Umbilical cord (tissue), 1 donor: ENCODE measurements at regions not wholly inside any gene's neighbourhood (a gene's known extent, or its start where the extent isn't known, plus 50 kb on each side); places are given as distances from the start of the nearest gene placed in this dataset.
"Not testable (repeated sequence)": the region's sequence is repeated elsewhere in the genome, so short reads cannot be mapped to it uniquely, and the experiment has no call there.

Experiments used
- DNase-seq: peaks from one replicate; pipeline ENCODE4 v3.0.0-alpha.2; 2015; ENCODE audit warnings: low spot score

DNA sequence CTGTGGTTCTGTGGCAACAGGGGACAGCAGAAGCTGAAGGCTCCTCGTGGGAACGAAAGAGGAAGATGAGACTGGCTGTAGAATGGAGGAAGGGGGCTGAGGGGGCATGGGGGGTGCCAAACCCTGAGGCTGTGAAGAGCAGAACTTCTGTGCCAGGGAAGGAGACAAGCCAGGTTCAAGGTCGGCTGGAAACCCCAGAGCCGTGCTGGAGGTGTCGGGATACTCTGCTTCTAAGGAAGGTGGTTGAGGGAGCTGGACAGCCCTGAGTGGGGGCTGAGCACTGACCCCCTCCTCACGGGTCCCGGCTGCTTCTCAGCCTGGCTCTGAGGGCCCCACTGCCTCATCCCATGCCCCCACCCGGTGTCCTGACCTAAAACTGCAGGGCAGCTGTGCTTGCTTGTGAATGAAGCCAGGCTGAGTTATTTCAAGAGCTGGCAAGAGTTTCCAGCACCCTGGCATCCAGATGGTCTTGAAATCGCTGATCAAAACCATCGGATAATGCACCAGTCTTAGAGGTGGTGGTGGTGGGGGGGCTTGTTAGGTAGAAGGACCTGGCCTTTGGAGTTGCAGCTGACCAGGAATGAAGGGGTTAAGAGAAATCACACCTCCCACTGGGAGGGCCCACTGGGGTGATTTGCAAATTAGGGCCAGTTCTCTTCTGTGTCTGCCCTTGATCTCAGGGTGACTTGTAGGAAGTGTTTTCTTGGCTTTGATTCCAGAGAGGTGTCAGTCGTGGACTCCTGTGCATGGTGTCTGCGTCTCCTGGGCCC is 218.9 kb upstream of the C1orf174 start:
- DNase-seq, result no peak

DNA sequence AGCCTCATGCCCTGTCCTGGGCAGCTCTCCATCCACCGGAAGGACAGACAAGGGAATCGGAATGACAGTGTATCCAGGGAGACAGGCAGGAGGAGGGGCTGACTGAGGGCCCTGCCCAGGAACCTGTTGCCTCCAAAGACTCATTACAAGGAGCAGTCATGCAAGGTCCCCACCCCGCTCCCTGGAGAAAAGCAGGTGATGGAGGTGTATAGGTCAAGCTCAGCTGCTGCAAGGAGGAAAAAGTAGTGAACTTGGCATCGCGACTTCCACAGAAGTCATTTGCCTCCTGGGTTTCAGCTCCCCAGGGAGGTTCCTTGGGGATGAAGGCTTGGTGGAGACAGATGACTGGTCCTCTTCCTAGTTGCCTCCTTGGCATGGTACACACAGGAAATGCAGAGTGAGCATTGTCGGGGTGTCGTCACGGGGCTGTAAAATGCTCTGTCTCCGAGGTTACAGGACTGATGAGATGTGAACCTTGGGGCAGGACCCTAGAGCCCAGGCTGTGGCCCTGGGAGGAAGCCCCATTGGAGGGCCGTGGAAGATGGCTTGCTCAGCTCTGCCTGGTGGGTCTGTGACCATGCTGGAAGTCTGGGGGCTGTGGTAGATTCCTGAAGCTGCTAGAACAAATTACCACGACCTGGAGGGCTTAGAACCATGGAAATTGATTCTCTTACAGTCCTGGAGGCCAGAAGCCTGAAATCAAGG is 219.6 kb upstream of the C1orf174 start:
- no peak for DNase-seq

DNA sequence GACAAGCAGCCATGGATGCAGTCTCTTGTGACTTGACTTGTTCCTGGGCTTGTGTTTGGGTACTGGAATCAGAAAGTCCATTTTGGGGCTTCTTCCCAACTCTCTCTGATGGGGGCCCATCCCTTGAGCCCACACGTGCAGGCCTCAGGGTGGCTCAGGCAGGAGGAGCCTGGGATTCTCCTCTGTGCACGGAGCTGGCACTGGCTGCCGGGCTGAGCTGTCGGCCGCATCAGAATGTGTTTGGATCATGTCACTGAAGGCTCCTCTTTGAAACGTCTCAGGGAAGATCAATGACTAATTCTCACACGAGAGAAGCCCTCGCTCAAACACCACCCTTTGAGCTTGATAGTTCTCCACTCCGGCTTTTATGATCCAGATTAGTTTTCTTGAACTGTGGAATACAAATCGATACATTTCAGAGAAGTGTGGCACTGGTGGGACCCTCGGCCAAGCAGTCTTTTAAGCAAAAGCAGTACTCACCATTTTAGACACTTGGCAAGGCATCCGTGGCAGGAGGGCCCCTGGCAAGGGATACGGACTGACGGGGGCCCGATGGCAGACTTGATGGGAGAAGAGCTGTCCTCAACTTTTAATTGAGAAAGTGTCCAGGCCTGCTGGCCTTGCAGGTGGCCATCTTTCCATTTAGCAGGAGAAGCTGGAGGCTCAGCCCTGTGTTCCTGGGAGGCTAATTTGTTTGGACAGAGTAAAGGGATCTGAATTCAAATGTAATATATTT is 220.7 kb upstream of the C1orf174 start:
- DNase-seq, result no peak

DNA sequence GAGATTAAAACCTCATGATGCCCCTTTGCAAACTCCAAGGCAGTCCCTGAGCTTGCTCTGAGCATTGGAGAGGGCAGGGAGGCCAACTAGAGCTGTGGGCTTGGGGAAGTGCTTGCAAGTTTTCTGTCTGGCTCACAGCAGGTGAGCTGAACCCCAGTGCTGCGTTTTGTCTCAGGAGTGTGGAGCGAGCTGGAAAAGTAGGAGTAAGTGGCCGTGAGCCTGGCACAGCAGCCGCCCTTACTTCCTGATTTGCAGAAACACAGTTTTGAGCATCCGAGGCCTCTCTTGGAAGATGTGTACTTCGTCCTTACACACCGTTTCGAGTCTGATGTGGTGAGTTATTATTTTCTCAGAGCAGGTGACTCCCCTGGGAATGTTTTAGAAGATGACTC is 221.2 kb upstream of the C1orf174 start:
- no peak for DNase-seq

DNA sequence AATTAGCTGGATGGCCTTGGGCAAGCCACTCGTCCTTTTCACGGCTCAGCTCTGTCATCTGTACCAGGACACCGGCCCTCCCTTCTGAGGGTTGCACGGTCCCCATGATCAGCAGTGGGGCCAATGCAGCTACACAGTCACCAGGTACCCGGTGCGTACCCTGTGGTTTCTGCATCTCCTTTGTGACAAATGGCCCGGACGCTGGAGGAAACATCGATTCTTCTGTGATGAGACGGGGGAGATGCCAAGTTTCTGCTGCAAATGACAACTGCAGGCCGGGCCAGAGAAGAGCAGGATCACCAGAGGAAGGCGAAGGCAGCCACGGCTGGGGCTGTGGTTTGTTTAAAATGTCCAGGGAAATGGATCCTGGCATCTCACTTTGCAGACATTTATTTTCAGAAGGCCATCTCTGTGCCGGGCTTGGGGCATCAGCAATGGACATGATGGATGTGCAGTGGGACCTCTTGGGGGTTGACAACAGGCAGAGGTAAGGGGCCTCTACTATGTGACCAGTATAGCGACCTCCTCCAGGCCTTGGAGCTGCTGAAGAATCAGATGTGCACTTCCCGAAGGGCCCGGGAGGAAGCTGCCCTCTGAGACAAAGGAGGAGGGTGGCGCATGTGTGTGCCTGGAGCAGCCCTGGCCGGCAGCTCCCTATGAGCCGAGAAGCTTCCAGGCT is 221.9 kb upstream of the C1orf174 start:
- no peak for DNase-seq

DNA sequence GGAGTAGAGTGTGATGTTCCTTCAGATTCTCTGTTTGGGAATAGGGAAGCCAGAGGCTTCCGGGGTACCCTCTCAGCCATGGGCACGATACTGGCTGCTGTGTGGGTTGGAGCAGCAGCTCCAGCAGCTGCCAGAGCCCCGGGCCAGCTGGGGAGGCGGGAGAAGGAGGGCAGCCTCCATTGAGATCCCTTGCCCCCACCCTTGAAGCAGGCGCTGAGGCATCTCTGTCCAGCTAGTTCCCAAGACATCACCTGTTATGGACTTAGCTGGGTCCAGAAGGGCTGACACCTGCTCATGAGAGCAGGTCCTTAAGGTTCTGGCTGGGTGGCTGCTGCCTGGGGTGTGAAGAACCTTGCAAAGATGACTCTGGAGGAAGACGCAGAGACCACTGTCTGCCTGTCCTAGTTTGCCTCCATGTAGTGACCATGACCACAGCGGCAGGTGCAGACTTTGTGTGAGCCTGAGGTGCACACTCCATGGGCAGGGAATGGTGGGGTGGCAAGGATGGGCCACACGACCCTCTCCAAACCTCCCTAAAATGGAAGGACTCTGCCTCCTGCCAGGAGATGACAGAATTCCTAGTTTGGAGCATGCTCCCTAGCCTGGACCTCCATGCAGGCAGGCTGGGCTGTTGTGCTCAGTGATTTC is 222.6 kb upstream of the C1orf174 start:
- no peak for DNase-seq

DNA sequence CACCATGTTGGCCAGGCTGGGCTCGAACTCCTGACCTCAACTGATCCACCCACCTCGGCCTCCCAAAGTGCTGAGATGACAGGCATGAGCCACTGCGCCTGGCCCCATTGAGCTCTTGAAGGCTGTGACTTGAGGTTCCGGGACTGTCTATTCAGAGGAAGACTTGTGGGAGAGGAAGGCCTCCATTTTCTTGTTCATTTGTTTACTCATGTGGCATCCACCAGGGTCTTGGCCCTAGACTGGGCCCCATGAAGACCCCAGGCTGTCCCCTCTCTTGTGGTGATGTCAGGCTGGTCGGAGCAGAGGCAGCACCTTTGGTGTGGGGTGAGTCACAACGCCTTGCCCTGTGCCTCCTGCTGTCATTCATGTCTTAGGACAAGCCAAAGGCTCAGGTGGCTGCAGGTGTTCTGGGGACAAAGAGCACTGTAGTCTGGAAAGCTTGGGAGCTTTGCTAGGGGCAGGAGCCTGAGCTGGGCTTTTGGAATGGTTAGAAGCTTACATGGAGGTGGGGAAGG is 224.6 kb upstream of the C1orf174 start:
- no peak for DNase-seq

DNA sequence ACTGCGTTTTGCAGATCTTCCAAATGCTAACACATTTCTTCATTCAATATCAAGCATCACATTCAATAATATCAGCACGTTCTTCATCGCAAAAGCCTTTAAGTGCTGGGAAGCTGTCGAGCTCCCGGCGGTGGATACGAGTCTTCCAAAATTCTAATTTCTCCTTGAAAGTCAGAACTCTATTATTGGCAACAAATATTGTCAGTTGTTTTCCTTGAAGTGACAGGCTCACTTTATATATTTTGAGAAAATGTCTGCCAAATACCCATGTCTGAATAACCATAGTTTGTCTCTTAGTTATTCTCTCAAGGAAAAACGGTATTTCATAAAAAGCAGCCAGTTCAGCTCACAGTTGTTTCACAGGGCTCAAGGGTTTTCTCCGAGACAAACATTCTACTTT is 226.2 kb upstream of the C1orf174 start:
- no peak for DNase-seq

DNA sequence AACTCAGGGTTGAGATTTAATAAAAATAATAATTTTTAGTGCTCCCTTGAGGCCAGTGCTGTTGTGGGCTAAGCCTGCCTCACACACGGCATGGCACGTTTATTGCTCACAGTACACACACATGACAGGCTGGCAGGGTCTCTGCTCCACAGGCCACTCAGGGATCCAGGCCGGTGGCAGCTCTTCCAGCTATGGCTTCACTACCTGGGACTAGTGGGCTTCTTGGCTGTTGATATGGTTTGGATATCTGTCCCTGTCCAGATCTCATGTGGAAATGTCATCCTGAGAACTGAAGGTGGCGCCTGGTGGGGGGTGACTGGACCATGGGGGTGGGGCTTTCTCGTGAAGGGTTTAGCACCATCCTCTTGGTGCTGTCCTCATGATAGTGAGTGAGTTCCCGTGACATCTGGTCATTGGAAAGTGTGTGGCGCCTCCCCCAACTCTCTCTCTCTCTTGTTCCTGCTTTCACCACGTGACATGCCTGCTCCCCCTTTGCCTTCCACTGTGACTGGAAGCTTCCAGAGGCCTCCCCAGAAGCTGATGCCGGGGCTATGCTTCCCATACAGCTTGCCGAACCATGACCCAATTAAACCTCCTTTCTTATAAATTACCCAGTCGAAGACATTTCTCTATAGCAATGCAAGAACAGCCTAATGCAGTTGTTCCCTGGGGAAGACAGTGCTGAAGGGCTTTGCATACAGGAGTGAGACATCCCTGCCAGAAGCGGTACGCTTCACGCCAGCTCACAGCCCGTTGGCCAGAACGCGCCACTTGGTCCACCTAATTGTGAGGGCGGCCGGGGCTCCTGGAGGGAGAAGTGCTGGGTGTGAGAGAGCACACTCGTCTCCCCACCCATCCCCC is 226.9 kb upstream of the C1orf174 start:
- DNase-seq, result no peak

DNA sequence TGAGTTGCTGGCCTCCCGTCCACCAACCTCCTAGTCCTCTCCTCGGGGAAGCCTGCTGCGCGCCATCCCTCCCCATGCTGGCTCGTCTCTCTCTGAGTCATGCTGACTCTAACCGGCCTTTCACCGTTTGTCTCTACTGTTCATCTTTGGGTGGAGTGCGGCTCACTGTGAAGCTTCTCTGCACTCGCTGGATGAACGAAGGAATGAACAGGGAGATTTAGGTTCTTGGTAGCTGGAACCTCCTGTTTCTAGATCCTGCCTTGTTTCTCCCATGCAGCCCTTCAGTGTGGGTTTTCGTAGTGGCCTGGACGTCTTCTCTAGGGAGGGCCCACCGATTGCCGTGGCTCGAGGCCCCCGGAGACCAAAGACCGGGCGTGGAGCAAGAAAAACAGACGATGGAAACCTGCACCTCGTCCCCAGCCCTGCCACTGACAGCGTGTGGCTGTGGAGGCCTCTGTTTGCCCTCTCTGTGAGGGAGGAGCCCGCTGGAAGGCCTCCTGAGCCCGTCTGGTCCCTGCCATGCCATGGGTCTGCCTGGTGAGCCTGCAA is 227.6 kb upstream of the C1orf174 start:
- DNase-seq, result peak; percentile 11

DNA sequence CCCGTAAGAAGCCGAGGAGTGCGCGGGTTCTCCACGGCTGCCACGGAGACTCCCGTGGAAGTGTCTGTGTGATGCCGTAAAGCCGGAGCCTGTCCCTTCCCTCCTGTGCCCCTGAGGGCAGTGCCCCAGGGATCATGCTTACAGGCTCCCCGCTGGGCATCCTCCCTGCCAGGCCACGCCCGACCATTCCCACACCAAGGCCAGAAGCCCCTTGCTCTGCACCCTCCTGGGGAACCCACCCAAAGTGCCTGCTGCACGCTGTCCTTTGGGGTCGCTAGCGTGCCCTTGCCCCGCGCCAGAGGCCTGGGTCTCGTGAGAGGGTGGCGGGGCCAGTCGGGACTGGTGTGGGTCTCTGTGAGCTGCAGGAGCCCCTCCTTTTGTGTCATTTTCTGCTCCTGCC is 228.5 kb upstream of the C1orf174 start:
- no peak for DNase-seq

DNA sequence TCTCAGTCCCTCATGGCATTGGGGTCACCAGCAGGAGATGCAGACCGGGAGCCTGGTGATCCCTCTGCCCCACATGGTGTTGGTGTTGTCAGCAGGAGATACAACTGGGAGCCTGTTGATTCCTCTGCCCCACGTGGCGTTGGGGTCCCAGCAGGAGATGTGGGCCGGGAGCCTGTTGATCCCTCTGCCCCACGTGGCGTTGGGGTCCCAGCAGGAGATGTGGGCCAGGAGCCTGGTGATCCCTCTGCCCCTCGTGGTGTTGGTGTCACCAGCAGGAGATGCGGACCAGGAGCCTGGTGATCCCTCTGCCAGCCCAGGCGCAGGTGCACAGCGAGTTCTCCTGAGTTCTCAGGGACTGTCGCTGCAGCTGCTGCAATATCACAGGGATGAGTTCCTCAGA is 229.6 kb upstream of the C1orf174 start:
- DNase-seq, result no peak

DNA sequence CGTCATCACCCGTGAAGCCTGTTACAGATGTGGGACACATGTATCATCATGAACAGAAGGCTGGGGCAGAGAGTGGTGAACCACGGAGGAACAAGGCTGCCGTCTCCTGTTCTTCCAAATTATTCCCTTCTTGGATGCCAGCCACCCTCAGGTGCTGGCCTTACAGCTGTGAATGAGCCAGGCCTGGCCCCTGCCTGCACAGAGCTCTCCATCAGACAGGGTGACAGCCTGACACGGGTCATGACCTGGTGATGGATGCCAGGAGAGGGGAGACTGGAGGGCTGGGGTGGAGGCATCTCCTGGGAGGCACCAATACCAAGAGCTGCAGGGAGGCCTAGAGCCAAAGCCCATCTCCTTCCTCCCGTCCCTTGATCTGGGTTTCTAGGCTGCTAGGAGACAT is 230.0 kb upstream of the C1orf174 start:
- no peak for DNase-seq

DNA sequence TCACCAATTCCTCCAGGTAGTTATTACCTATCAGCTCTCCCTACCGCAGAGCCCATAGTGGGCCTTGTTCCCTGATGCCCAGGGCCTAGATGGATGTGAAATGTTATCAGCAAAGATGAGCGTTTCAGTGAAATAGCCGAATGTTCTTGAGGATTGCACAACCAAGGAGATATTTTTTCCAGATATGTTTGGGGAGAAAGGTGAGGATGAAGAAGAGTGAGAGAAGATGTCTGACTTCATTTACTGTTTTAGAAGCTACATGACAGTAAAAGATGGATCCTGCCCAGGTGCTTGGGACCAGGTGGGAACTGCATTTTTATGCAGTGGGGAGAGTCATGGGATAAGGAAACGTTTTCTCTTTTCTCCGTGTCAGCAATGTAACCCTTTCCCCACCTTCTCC is 231.7 kb upstream of the C1orf174 start:
- DNase-seq, result no peak

DNA sequence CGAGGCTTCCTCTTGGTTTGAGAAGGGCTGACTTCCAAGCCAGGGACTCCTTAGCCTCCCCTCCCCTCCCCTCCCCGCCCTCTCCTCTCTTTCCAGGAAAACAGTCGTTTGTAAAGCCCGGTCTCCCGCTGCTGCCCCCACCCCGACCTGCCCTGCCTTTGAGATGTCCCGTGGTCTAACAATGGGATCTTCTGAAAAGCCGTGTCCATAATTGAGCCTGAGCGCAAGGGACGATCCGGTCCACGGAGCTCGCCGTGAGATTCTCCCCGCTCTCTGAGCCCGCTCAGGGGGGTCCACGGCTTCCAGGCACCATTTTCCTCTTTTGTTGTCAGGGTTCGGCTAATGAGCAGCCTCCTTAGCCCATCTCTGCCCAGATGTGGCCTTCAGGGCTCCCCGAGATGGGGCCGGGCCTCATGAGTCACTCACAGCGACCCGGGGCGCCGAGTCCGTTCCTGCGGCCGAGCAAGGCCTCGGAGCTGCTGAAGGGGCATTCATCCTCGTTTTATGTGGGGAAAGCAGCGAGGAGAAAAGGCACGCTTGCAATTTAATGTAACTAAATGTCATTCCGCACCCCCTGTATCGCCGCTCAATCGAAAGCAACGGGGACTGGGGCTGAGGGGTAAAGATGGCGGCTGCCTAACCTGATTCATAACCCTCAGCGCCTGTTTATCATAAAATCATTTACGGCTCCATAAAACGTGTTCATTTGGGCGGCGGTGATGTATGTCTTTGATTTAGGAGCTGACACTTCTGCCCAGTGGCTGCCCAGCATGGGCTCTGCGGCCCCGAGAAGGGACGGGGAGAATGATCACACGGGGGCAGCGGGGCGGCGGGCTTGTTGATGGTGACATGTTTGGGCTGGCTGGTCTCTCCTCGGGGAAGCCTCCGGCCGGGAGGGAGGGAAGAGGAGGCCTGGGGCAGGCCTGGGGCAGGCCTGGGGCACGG is 232.6 kb upstream of the C1orf174 start:
- no peak for DNase-seq

DNA sequence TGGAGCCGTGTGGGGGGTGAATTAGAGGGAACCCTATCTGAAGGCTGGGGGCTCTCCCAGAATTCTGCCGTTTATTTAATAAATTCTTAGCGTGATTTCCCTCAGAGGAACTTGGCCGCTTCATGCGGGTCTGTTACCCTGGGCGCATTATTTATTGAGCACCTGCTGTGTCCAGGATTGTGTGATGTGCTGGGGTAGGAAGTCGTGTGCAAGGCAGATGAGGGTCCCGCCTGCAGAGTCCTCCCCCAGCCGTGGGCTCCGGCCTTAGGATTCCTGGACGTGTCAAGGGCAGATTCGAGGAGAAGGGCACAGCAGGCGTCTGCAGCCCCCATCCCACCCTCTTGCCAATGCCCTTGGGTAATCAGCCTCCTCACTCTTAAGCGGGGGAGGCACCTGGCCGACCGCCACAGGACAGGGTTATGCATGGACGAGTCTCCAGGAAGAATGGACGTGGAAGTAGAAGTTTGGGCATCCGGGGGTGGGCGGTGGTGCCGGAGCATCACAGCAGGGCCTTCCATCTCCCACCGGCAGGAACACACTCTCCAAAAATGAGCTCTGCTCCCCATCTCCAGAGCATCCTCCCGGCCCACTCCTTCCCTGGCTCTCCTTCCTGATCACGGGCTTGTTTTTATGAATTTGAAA is 233.3 kb upstream of the C1orf174 start:
- no peak for DNase-seq

DNA sequence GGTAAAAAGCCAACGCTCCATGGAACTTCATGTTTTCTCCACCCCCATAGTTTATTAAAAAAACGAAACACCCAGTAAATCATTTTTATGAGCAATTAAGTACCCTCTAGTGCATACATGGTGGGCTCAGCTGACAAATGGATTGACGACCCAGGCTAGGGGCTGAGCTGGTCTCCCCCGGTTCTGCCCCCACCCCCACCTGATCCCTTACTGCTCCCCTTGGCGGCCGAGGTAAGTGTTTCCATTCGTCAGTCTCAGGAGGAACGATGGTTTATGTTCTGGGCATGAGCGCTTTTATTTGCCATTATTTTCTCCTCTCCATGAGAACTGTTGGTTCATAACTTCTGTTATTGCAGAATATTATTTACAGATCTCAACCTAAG is 233.9 kb upstream of the C1orf174 start:
- DNase-seq, result no peak

DNA sequence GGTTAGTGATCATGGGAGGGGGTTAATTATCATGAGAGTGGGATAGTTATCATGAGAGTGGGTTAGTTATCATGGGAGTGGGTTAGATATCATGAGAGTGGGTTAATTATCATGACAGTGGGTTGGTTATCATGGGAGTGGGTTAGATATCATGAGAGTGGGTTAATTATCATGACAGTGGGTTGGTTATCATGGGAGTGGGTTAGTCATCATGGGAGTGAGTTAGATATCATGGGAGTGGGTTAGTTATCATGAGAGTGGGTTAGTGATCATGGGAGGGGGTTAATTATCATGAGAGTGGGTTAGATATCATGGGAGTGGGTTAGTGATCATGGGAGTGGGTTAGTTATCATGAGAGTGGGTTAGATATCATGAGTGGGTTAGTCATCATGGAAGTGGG is 235.8 kb upstream of the C1orf174 start:
- not testable (repeated sequence) for DNase-seq
